ENCODE measurements at regions not wholly inside any gene's neighbourhood (a gene's known extent, or its start where the extent isn't known, plus 50 kb on each side); places are given as distances from the start of the nearest gene placed in this dataset.
"Not testable (repeated sequence)": the region's sequence is repeated elsewhere in the genome, so short reads cannot be mapped to it uniquely, and the experiment has no call there.

DNA sequence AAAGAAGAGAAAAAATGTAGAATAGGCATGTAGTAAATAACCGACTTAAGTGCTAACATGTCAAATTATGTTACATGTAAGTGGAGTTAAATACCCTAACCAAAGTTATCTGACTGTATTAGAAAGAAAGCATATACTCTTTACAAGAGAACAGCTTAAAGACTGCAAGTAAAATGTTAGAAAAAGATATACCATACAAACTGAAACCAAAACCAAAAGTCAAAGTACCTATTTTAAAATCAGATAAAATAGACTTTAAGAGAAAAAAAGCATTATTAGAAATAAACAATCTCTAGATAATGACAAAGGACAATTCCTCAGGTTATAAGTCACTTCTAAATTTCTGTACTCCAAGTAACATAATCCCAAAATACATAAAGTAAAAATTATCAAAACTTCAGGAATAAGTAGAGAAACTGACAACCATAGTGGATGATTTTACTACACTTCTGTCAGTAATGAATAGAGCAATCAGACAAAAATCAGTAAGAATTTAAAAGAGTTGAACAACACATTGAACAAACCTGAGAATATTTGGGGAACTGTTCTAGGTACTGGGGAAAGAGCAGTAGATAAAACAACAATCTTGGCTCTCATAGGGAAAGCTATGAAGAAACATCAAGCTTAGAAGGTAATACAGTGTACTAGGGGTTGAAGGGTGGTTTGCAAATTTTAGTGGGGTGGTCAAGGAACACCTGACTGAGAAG lies 127.3 kb downstream of the TBX19 start:
- no peak overlapping the region for H3K4me3 ChIP-seq (ENCODE audit: low read depth, low read length)
- DNase-seq (ENCODE audit: low read depth): no peak
- in situ Hi-C loops (cut with HindIII; ENCODE audit: low sequenced_read_pairs): no loop called here

DNA sequence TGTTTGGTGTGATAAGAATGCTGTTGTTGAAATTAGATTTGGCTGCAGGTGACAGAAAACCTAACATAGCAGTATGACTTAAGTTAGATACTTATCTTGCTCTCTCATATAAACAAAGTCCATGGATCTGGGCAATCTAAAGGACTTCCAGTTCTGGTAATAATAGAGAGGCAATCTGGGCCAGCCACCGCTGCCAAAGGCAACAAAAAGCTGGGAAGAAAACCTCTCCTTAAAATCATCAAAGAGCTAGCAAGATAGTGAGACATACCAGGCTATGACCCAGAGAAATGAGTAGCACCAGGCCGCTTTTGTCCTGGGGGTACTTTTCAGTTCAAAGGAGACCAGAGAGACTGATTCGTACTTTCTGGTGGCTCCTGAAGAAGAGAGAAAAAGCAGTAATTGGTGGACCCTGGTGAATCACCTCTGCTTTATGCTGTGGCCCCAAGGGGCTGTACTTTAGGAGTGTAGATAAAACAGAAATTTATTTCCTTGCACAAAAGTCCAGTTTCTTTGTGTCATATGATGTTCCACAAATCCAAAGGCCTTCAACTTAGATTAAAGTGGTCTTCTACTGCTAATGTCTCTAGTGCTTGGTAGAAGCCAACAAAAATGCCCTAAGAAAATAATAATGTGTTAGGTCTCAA lies 125.4 kb downstream of the TBX19 start:
- no peak for DNase-seq (ENCODE audit: low read depth)
- in situ Hi-C loops (cut with HindIII; ENCODE audit: low sequenced_read_pairs): no loop called here
- no peak overlapping the region for H3K4me3 ChIP-seq (ENCODE audit: low read depth, low read length)
- TF ChIP-seq, protein P1, sequence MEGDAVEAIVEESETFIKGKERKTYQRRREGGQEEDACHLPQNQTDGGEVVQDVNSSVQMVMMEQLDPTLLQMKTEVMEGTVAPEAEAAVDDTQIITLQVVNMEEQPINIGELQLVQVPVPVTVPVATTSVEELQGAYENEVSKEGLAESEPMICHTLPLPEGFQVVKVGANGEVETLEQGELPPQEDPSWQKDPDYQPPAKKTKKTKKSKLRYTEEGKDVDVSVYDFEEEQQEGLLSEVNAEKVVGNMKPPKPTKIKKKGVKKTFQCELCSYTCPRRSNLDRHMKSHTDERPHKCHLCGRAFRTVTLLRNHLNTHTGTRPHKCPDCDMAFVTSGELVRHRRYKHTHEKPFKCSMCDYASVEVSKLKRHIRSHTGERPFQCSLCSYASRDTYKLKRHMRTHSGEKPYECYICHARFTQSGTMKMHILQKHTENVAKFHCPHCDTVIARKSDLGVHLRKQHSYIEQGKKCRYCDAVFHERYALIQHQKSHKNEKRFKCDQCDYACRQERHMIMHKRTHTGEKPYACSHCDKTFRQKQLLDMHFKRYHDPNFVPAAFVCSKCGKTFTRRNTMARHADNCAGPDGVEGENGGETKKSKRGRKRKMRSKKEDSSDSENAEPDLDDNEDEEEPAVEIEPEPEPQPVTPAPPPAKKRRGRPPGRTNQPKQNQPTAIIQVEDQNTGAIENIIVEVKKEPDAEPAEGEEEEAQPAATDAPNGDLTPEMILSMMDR (IDR thresholded peaks at IDR 0.05; ENCODE audit: low read depth, low read length, missing control alignments): no peak

More for the DNA sequence above, 127.3 kb downstream of the TBX19 start:
- TF ChIP-seq, protein P1 (IDR thresholded peaks at IDR 0.05; ENCODE audit: low read depth, low read length, missing control alignments): no peak

DNA sequence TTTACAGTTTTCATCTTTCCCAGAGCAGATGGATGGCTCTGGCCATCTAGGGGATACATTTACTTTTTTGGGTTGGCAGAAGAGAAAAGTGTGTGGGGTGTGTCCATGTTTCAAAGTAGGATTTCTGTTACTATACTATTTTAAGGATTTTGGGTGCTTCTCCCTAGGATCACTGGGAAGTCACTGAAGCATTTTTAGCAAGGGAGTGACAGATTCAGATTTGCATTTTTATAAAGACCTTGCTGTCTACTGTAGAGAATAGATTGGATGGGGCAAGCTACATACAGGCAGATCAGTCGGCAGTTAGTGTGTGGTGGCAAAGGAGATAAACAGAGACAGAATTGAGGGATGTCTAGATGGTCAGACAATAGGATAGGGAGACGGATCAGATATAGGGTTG lies 122.5 kb downstream of the TBX19 start:
- DNase-seq (ENCODE audit: low read depth): no peak
- TF ChIP-seq, protein P1 (IDR thresholded peaks at IDR 0.05; ENCODE audit: low read depth, low read length, missing control alignments): no peak
- no peak overlapping the region for H3K4me3 ChIP-seq (ENCODE audit: low read depth, low read length)
- in situ Hi-C loops (cut with HindIII; ENCODE audit: low sequenced_read_pairs): no loop called here

DNA sequence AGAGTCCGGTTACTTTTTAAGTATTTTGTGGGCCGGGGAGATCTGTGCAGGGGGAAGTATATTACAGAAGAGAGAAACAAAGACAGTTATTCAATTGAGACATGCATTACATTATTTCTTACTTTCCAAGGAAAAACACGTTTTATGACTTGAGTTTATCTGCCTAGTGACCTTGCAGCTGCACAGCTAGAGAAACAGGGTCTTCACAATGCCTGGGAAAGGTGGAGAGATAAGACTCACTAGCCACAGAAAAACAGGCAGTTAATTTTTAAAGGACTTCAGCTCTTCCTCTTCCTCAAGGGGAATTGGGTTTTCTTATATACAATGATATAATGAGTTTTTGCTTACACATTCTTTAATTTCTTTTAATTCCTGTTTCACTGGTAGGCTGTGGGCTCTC lies 121.8 kb downstream of the TBX19 start:
- DNase-seq (ENCODE audit: low read depth); H3K4me3 ChIP-seq (ENCODE audit: low read depth, low read length); in situ Hi-C loops (cut with HindIII; ENCODE audit: low sequenced_read_pairs): not testable (repeated sequence)

DNA sequence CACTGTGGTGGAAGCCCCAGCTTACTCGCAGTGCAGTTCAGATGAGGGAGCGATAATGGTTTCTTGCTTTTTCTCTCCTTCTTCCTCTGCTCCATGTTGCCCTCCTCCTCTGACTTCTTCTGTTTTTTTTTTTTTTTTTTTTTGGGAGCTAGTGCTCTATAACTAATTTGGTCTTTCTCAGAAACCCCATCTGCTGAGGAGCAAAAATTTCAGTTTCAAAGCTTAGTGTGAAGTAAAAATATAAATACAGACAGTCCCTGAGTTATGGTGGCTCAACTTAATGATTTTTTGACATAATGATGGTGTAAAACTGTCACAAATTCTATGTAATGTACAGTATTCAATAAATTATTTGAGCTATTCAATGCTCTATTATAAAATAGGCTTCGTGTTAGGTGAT lies 120.7 kb downstream of the TBX19 start:
- H3K4me3 ChIP-seq (ENCODE audit: low read depth, low read length): no peak overlapping the region
- in situ Hi-C loops (cut with HindIII; ENCODE audit: low sequenced_read_pairs): no loop called here
- TF ChIP-seq, protein P1 (IDR thresholded peaks at IDR 0.05; ENCODE audit: low read depth, low read length, missing control alignments): no peak
- no peak for DNase-seq (ENCODE audit: low read depth)

DNA sequence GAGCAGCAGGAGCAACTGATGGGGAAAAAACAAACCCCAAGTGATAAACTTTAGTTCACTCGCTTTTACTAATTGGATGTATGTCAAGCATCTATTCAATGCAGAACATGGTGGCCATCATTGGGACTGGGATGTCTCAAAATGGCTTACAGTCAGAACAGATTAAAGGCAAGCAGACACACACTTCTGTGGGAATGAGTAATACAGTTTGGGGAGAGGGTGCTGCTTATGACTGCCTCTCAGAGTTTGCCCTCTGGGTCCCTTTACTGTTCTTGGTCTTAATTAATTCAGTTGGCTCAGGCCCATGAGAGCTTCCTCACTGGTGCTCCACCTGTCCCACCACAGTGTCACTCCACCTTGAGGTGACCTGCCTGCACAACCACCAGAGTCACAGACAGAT lies 119.5 kb downstream of the TBX19 start:
- no peak overlapping the region for H3K4me3 ChIP-seq (ENCODE audit: low read depth, low read length)
- in situ Hi-C loops (cut with HindIII; ENCODE audit: low sequenced_read_pairs): no loop called here
- TF ChIP-seq, protein P1 (IDR thresholded peaks at IDR 0.05; ENCODE audit: low read depth, low read length, missing control alignments): no peak
- DNase-seq (ENCODE audit: low read depth): no peak

DNA sequence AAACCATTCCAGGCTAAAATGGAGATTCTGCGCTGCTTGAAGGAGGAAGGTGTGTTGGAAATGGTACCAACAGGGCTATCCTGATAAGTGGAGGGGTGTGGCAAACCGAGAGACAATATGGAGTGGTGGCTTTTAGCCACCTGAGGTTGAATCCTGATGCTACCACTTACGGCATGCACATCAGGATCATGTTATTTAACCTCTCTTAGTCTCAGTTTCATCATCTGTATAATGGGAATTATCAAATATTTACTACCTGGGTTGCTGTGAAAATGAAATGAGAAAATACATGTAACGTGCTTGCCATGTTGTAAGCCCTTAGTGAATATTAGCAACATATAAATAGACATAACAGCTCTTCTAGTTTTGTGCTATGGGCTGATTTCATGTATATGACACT lies 117.1 kb downstream of the TBX19 start:
- TF ChIP-seq, protein P1 (IDR thresholded peaks at IDR 0.05; ENCODE audit: low read depth, low read length, missing control alignments): no peak
- no peak overlapping the region for H3K4me3 ChIP-seq (ENCODE audit: low read depth, low read length)
- no peak for DNase-seq (ENCODE audit: low read depth)
- in situ Hi-C loops (cut with HindIII; ENCODE audit: low sequenced_read_pairs): no loop called here

Data from astrocyte of the cerebellum (primary cell).